CD4-positive, alpha-beta T cell treated with Interleukin-21 for 1 hour (primary cell): ENCODE measurements at regions not wholly inside any gene's neighbourhood (a gene's known extent, or its start where the extent isn't known, plus 50 kb on each side); places are given as distances from the start of the nearest gene placed in this dataset.

Experiments used
- DNase-seq: peaks from one replicate; pipeline ENCODE4 v3.0.0-alpha.2; 2020

DNA sequence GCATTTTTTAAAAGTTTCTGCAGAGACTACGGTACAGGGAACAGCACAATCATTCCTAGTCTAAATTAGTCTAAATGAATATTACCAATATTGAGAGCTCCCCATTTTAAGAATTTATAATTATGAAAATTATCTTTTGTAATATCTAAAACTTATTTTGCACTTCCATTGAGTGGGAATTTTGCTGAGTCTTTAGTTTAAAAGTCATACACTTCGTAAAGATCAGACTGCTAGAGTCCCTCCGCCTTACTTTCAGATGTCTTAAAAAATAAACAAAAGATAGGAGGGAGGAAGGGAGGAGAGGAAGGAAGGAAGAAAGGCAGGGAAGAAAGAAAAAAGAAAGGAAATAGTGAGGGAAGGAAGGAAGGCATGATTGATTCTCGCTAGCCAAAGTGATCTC lies 278.2 kb upstream of the PRDM1 start:
- no peak for DNase-seq

DNA sequence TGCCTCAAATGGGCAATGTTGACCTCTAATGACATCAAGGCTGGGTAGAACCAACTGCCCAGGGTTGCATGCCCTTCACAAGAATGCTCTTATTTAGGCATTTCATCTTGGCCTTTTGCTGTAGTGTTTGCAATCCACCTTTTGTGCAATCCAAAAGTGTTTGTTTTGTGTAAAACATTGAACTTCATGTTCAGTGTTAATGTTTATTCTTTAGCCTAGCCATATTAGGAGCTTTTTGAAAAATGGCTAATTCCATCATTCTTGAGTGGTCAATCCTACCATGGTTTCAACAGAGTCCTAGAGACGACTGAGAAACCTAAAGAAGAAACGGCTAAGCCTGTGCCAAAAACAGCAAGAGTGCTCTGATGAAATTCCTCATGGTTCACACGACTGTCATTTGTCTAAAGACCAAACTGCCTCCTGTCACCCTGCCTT lies 279.6 kb upstream of the PRDM1 start:
- no peak for DNase-seq

DNA sequence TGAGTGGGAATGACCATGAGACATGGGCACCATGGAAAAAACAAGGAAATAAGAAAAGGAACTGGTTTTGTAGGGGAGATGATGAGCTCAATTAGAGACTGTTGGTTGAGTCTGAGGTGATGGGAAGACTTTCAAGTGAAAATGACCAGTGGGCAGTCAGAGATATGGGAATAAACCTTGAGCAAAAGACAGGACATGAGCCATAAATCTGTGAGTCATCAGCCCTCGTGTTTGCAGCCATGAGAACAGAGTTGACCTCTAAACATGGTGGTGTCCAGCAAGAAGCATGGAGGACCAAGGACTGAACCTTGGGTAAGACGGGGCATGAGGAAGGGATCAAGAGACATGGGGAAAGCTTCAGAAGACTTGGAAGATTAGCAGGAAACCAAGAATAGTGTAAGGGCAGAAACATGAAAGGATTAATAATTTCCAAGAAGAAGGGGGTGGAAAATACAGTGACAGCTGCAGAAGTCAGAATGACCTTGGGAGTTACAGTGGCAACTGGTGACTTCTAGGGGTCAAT lies 280.6 kb upstream of the PRDM1 start:
- DNase-seq: no peak

DNA sequence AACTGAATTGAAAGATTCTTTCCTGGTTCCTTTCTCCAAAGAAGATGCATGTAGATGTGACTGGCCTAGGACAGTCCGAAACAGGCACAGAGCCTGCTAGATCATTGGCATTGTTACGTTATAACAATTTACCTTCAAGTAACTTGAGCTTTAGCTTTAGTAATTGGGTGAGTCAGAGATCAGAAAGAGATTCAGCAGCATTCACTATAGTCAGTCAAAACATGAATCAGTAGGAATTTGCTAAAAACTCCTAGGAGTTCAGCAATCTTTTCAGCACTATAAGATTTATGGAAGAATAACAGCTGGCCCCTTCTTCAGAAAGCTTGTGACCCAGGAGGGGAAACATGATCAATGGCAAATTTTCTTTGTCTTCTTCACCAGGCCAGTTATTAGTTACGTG lies 281.7 kb upstream of the PRDM1 start:
- DNase-seq: no peak

GRCh38 chr6:105804000-105804399 lies 282.1 kb upstream of the PRDM1 start:
- no peak for DNase-seq

- no peak for DNase-seq
Observed at GRCh38 chr6:105803442-105803841, 282.7 kb upstream of the PRDM1 start.

DNA sequence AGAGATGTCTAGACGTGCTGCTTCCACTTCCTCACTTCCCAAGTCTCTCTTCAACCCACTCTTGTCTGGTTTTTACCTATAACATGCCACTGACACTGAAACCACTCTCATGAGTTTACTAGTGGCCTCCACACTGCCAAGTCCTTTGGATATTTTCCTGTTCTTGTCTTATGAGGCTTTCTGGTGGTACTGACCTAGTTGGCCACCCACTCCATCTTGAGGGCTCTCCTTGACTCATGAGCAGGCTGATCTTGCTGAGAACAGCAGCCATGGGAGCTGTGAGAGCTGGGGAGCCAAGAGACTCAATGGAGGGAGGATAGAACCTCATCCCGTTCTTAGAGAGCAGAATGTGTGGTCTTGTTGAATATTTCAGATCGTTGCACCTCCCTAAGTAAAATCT lies 283.4 kb upstream of the PRDM1 start:
- no peak for DNase-seq

DNA sequence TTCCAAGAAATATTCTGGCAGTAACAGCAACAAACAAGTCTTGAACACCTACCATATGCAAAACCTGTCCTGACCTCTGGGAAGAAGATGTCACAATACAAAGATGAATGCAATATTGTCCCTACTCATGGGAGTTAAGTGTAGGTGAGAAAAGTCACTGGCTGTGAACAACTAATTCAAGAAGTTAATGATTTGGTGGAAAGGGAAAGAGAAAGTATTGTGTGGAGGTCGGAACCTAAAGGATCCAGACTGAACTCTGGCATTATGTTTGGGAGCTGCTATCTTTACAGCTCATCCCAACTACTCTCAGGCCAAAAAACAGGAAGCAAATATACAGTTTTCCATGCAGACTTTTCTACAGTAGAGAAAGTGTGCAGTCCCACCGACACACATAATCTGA lies 285.3 kb upstream of the PRDM1 start:
- no peak for DNase-seq

GRCh38 chr6:105800398-105800797 lies 285.7 kb upstream of the PRDM1 start:
- DNase-seq: no peak

DNA sequence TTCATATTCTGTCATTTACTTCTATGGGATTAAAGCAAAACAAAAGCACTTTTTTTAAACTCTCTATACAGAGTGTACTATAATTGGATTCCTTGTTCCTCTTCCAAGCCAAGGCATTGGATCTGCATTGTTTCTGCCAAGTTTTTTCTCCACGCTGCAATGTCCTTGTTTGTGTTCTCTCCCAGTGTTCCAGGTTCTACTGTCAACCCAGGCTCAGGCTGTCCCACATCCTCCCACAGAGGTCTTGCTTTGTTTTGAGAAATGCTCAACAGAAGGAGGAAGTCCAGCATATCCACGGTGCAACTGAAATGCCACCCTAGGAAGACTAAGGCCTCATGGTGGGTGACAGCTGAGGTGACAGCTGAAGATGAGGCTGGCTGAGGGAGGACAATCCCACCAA lies 287.1 kb upstream of the PRDM1 start:
- no peak for DNase-seq

DNA sequence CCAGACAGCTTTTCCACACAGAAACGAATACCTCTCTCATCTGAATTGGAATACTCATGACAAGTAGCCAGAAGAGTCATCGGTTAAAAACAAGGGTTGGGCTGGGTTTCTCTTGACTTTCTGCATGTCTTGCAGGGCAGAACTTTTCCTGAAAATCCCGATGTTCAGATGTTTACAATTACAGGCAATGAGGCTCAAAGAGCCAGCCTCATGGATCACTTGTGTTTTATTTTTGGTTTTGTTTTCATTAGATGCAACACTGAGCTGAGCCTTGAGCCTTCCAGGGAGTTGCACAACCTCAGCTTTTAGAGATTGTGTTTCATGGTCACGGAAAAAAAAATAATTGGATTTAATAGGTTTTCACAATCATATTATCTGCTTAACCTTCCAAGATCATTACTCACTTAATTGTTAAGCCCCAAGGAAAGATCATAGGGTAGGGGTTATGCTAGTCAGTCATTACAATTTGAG lies 288.1 kb upstream of the PRDM1 start:
- no peak for DNase-seq

DNA sequence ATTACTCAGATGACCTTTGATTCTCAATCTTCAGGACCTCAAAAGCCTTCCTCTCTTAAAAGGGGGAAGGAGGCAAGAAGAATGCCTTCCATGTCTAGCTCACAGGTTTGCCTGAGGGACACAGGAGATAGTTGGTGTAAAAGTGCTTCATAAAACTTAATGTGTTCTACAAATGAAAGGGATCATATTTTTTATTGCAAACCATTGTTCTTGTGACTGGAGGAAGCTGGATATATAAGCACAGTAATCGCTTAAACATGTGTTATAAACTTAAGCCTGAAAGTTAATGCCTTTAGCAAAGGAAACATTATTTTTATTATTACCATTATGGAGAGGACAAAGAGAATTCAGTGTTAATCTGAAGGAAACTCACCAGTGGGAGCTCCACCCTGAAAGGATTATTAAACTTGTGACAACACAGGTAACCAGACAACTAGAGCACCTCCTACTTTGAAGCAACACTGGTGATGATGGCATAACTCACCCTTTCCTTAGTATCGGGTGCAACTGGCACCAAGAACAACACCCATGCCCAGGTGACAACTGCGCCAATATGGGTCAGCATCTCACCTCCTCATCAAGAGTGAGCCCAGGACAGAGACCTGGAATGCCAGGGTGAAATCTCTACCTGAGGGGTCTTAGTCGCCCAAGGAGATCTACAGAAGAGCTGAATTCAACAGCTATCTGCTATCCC lies 288.7 kb upstream of the PRDM1 start:
- DNase-seq: no peak

DNA sequence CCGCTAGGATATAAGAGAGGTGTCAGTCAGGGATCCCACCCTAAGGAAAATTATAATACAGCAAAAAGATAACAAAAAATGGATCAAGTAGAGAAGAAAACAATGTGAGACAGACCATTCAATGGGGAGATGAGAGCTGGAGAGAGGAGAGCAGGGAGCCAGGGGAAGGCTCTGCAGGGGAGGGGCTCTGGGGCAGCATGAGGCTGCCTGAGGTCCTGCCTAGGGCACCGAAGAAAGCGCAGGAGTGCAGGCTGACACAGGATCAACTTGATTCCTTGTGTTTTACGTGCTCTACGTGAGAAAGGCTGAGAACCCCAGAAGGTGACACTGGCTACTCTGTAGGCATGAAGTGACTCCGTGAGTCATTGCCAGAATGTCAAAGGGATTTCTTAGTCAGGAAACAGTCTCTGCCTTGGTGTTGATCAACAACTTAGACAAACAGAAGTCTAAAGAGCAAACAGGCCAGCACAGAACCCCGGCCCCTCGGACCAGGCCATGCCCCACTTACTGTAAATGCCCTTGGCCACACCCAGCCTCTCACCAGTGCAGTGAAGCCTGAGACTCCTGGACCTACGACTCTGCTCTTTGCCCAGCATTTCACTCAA lies 290.1 kb upstream of the PRDM1 start:
- no peak for DNase-seq

DNA sequence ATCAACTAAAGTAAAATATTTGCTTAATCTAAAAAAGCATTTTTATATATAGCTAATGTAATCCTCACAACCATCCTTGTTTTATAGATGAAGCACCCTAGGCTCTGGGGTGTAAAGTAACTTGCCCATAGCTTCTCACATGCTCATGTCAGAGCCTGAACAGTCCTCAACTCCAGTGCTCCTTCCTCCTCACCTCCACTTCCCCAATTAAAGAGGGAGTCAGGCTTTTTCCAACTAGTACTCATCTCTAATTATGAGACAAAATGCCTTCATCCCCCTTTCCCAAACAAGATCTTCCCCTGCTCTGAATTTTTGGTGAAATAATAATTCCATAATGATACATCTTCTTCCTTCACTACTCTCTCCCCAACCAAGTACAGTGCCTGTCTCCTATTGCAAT lies 290.8 kb upstream of the PRDM1 start:
- DNase-seq: no peak

DNA sequence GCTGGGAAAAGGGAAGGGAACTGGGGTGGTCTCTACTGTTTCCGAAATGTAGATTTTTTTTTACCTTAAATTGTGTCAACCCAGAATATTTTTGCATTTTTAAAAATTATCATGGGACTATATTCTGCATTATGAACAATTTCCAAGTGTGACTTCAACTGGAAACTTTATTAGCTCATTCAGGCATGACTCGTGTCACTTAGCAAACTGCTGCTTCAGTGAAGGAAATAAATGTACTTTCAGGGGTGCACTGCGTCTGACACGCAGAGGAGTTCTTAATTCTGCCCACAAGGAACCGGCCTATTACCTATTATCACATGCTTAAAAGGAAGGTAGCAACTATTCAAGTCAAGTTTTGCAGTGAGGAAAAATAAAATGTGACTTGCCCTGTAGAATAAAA lies 291.3 kb upstream of the PRDM1 start:
- no peak for DNase-seq

DNA sequence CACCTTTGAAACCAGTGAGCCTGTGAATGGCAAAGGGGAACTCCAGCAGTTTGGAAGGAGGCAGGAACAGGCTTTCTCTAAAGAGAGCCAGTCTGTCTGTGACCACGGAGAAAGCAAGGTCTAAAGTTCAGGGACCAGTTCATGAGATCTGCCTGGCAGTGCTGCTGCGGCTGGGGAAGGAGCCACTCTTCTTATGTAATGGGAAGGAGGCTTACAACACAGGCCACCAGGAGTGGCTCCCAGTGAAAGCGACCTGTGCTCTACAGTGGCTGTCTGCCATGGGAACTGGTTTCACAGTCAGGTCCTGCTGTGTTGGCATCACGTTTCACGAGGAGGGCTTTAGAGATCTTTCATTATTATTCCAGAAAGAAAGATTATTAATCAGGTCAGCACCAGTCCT lies 291.9 kb upstream of the PRDM1 start:
- no peak for DNase-seq

DNA sequence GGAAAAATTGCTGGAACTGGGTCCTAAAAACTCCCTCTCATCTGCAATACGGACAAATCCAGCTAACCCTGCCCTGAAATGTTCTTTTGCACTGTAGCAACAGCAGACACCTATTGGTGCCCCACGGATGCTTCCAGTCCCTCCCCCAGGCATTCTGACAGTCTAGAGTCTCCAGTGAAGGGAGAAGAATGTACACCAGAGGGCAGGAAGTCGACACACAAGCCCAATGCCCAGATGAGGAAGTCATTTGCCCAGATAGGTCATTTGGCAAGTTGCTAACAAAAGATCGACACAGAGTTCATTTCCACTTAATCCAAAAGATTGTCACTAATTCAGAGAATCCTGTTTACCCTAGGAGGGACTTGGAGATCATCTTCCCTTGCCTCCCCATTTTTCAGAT lies 293.0 kb upstream of the PRDM1 start:
- peak; percentile 43 for DNase-seq

GRCh38 chr6:105791583-105792318 lies 294.4 kb upstream of the PRDM1 start:
- no peak for DNase-seq

DNA sequence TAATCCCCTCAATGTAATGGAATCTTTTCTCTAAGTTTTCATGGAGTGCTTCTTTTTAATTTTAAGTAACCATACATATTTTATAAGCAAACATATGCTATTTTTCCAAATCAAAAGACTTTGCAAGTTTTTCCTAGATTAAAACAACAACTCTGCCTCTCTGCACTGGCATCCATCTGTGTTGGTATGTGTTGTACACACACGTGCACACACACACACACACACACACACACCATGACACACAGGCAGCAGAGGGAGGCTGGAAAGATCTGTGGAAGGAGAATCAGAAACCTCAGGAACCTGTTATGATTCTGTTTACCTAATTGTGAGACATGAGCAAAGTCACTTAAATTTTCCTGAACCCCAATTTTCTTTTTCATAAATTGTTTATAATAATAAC lies 295.0 kb upstream of the PRDM1 start:
- no peak for DNase-seq

GRCh38 chr6:105790635-105791034 lies 295.5 kb upstream of the PRDM1 start:
- DNase-seq: no peak

- DNase-seq: no peak
Observed at GRCh38 chr6:105789935-105790334, 296.2 kb upstream of the PRDM1 start.

DNA sequence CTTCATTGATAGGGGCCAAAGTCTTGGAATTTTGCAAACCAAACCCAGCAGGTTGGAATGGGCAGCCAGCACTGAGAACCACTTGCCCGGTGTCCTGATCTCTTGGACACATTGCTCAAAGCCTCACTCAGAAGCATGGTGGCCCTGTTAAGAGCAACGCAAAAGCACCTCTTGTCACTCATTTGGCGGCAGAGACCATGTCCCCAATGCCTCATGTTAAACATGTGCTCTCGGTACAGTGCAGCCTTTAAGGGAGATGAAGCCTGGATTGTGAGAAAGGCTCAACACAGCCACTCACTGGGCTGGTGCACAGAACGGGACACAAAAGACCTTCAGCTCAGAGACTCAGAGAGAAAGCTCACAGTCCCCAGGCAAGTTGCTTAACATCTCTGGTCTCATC lies 298.4 kb upstream of the PRDM1 start:
- no peak for DNase-seq

GRCh38 chr6:105786890-105787655 lies 299.1 kb upstream of the PRDM1 start:
- DNase-seq: no peak
